ENCODE measurements at regions not wholly inside any gene's neighbourhood (a gene's known extent, or its start where the extent isn't known, plus 50 kb on each side); places are given as distances from the start of the nearest gene placed in this dataset.

DNA sequence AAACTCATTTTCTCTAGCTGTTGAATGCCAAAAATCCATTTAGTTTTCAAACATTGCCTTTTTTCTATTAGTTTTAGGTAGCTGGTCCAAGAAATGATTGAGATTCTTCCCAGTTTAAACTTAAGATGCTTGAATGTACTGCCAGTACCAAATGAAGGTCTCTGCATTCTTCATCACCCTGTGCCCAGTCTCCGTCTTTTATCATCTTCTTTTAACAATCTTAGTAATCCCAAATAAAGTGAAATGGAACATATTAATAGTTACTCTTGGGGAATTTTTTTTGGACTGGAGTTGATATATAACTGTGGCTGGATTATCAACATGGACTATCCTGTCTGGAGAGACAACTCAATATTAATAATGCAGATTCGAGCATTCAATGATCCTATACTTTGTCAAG is 54.1 kb upstream of the PCED1B start:
- intact Hi-C loops (cut with micrococcal nuclease; ENCODE audit: unreplicated experiment) (no loop called here), in situ Hi-C loops (cut with HindIII; ENCODE audit: extremely low pct_ligation_motif_present, low pct_unique_long_range_greater_than_20kb) (no loop called here)
- no peak overlapping the region for H3K27ac ChIP-seq (ENCODE audit: extremely low read length, insufficient read depth, low read length)
- ChIA-PET CTCF (ENCODE audit: low intra/inter-chr PET ratio, low total read pairs) (no interaction called here), POLR2A (no interaction called here)
- TF ChIP-seq AGO1 (IDR thresholded peaks at IDR 0.05; ENCODE audit: low read depth, low read length, poor library complexity, severe bottlenecking) (no peak), E2F2 (CRISPR knock-in tag; IDR thresholded peaks at IDR 0.05; ENCODE audit: borderline replicate concordance) (no peak)
- TF ChIP-seq, protein P1, sequence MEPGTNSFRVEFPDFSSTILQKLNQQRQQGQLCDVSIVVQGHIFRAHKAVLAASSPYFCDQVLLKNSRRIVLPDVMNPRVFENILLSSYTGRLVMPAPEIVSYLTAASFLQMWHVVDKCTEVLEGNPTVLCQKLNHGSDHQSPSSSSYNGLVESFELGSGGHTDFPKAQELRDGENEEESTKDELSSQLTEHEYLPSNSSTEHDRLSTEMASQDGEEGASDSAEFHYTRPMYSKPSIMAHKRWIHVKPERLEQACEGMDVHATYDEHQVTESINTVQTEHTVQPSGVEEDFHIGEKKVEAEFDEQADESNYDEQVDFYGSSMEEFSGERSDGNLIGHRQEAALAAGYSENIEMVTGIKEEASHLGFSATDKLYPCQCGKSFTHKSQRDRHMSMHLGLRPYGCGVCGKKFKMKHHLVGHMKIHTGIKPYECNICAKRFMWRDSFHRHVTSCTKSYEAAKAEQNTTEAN (CRISPR knock-in tag; conservative IDR thresholded peaks at IDR 0.05) = no peak
- TF ChIP-seq, protein P2, sequence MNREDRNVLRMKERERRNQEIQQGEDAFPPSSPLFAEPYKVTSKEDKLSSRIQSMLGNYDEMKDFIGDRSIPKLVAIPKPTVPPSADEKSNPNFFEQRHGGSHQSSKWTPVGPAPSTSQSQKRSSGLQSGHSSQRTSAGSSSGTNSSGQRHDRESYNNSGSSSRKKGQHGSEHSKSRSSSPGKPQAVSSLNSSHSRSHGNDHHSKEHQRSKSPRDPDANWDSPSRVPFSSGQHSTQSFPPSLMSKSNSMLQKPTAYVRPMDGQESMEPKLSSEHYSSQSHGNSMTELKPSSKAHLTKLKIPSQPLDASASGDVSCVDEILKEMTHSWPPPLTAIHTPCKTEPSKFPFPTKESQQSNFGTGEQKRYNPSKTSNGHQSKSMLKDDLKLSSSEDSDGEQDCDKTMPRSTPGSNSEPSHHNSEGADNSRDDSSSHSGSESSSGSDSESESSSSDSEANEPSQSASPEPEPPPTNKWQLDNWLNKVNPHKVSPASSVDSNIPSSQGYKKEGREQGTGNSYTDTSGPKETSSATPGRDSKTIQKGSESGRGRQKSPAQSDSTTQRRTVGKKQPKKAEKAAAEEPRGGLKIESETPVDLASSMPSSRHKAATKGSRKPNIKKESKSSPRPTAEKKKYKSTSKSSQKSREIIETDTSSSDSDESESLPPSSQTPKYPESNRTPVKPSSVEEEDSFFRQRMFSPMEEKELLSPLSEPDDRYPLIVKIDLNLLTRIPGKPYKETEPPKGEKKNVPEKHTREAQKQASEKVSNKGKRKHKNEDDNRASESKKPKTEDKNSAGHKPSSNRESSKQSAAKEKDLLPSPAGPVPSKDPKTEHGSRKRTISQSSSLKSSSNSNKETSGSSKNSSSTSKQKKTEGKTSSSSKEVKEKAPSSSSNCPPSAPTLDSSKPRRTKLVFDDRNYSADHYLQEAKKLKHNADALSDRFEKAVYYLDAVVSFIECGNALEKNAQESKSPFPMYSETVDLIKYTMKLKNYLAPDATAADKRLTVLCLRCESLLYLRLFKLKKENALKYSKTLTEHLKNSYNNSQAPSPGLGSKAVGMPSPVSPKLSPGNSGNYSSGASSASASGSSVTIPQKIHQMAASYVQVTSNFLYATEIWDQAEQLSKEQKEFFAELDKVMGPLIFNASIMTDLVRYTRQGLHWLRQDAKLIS (CRISPR knock-in tag; IDR thresholded peaks at IDR 0.05) = no peak
- no peak overlapping the region for H3K4me2 ChIP-seq (ENCODE audit: low read depth, low read length)
- no peak overlapping the region for H2AFZ ChIP-seq (ENCODE audit: low read length)
- no peaks in the 10 kb centered on the region for H3K79me2 ChIP-seq (ENCODE audit: insufficient read depth, low read length)
- H3K27me3 ChIP-seq (ENCODE audit: control insufficient read depth in 1 of 2, insufficient read depth in 2 of 2, low read length in 2 of 2) = peaks cover 0 to 10% of the 10 kb centered on the region in 2 experiments; a peak in 2 of 5 replicates
- ATAC-seq (no peak), DNase-seq (ENCODE audit: low spot score) (no peak), FAIRE-seq (no peak)
- no peaks in the 10 kb centered on the region for H3K36me3 ChIP-seq (replicated peaks in 1 of 2; ENCODE audit: control insufficient read depth in 1 of 2, insufficient read depth in 2 of 2, low read length in 2 of 2)
- H3K9me3 ChIP-seq (ENCODE audit: low read length) = no peaks in the 10 kb centered on the region
- WGBS (ENCODE audit: low lambda C conversion rate) = 24% methylated on average over 2 of the region's 2 CpGs
- no TSS peak for BruUV-seq (replicated peaks)
- no peak overlapping the region for H3K9ac ChIP-seq (ENCODE audit: insufficient read depth, low read depth, low read length)
- H4K20me1 ChIP-seq (ENCODE audit: insufficient read depth, low read length) = no peaks in the 10 kb centered on the region
- no peaks in the 10 kb centered on the region for H3K4me1 ChIP-seq (ENCODE audit: insufficient read depth, low read length)
- H3K4me3 ChIP-seq (replicated peaks in 1 of 3; ENCODE audit: insufficient read depth in 1 of 3, low read depth in 2 of 3, low read length in 3 of 3) = no peak overlapping the region

Measured in HepG2 (cell line).